HCT116 (cell line): ENCODE measurements at regions not wholly inside any gene's neighbourhood (a gene's known extent, or its start where the extent isn't known, plus 50 kb on each side); places are given as distances from the start of the nearest gene placed in this dataset.

Experiments
- ATAC-seq: fragments of 200-7000 bp; cut with Tn5 transposase; 2 replicates; pipeline ENCODE4 v1.9.1; 2020; ENCODE audit warnings: mild to moderate bottlenecking, moderate library complexity
- BruUV-seq: library from RNA; stranded (reverse); fragments of 400-500 nt; replicated peaks from 2 replicates; lab custom pipeline; 2021; lab: Mats Ljungman, UMichigan
- CTCF ChIA-PET: fragments of 300-600 bp; sonication (Branson Sonifier 250); formaldehyde crosslinking; loops from one replicate; lab custom pipeline; 2021; ENCODE audit warnings: antibody characterized with exemption; lab: Charles Lee
- POLR2A ChIA-PET: fragments of 300-600, 350-600 bp; sonication (Branson Sonifier 250); formaldehyde crosslinking; loops from one replicate; lab custom pipeline; 2021; ENCODE audit warnings: antibody characterized with exemption; lab: Charles Lee
- RAD21 ChIA-PET, 2 experiments: fragments of 300-600 bp; sonication (Branson Sonifier 250); formaldehyde crosslinking; loops; one replicate each; lab custom pipeline; 2023; ENCODE audit warnings: low total read pairs in 2 of 2; ENCODE audit not compliant: uncharacterized antibody in 2 of 2, unreplicated experiment in 2 of 2, low non-redundant PET in 1 of 2; lab: Charles Lee
- DNase-seq: peaks from one replicate; pipeline ENCODE4 v3.0.0-alpha.2; 2010; ENCODE audit warnings: low read depth, low spot score
- H2AFZ ChIP-seq: fragments of 200-600 bp; shearing (Covaris generic), sonication (generic); 2 replicates; pipeline ENCODE4 v1.6.1; 2017; ENCODE audit warnings: low read depth, mixed run types, mixed read lengths, antibody characterized with exemption, low read length; ENCODE audit not compliant: poor library complexity, severe bottlenecking
- H3K27ac ChIP-seq: 2 replicates; pipeline ENCODE4 v1.5.1; 2012; ENCODE audit warnings: low read depth, low read length
- H3K27me3 ChIP-seq: fragments of 200-600 bp; sonication (generic); 2 replicates; pipeline ENCODE4 v1.6.1; 2016; ENCODE audit warnings: mixed run types, low read length, mixed read lengths; ENCODE audit not compliant: insufficient read depth
- H3K36me3 ChIP-seq, 2 experiments: fragments of 200-500 bp in 1 of 2; fragments of 200-600 bp in 1 of 2; sonication (Bioruptor generic) in 1 of 2; sonication (generic) in 1 of 2; 2 replicates each; pipeline versions ENCODE4 v1.5.1 to v1.6.1; 2014 to 2016; ENCODE audit warnings: low read length in 2 of 2, inconsistent platforms in 1 of 2, mixed read lengths in 1 of 2, mixed run types in 1 of 2; ENCODE audit not compliant: insufficient read depth in 2 of 2, control insufficient read depth in 1 of 2
- H3K4me1 ChIP-seq, 2 experiments: fragments of 200-600 bp in 1 of 2; sonication (generic) in 1 of 2; 2 replicates each; pipeline versions ENCODE4 v1.5.1 to v1.6.1; 2012 to 2017; ENCODE audit warnings: low read length in 2 of 2, inconsistent platforms in 1 of 2, mild to moderate bottlenecking in 1 of 2, mixed read lengths in 1 of 2, mixed run types in 1 of 2, moderate library complexity in 1 of 2; ENCODE audit not compliant: insufficient read depth in 2 of 2, control insufficient read depth in 1 of 2
- H3K4me2 ChIP-seq: fragments of 200-600 bp; sonication (generic); 2 replicates; pipeline ENCODE4 v1.6.1; 2017; ENCODE audit warnings: mixed run types, low read length, mixed read lengths
- H3K4me3 ChIP-seq, 2 experiments: fragments of 200-600 bp in 1 of 2; sonication (generic) in 1 of 2; replicated peaks in 1 of 2; 2 replicates each; pipeline ENCODE4 v1.5.1; 2011 to 2016; ENCODE audit warnings: low read length in 2 of 2, control low read depth in 1 of 2, low read depth in 1 of 2, mild to moderate bottlenecking in 1 of 2, mixed read lengths in 1 of 2, mixed run types in 1 of 2
- H3K79me2 ChIP-seq: fragments of 200-600 bp; sonication (generic); 2 replicates; pipeline ENCODE4 v1.6.1; 2017; ENCODE audit warnings: mild to moderate bottlenecking, mixed run types, low read length, moderate library complexity, mixed read lengths; ENCODE audit not compliant: insufficient read depth
- H3K9ac ChIP-seq: fragments of 200-600 bp; sonication (generic); 2 replicates; pipeline ENCODE4 v1.6.1; 2016; ENCODE audit warnings: low read length, mixed read lengths
- H3K9me2 ChIP-seq: fragments of 200-600 bp; sonication (generic), shearing (Covaris generic); 2 replicates; pipeline ENCODE4 v1.6.1; 2017; ENCODE audit warnings: mixed run types, mild to moderate bottlenecking, moderate library complexity; ENCODE audit not compliant: insufficient read depth
- H3K9me3 ChIP-seq, 2 experiments: fragments of 200-500 bp in 1 of 2; fragments of 200-600 bp in 1 of 2; sonication (Bioruptor generic) in 1 of 2; sonication (generic) in 1 of 2; 2 replicates each; pipeline ENCODE4 v1.6.1; 2014 to 2017; ENCODE audit warnings: low read length in 2 of 2, mixed read lengths in 2 of 2, inconsistent platforms in 1 of 2, low read depth in 1 of 2, mild to moderate bottlenecking in 1 of 2, mixed run types in 1 of 2, moderate library complexity in 1 of 2; ENCODE audit not compliant: control insufficient read depth in 1 of 2, insufficient read depth in 1 of 2
- H4K20me1 ChIP-seq: fragments of 200-600 bp; sonication (generic), shearing (Covaris generic); 2 replicates; pipeline ENCODE4 v1.6.1; 2017; ENCODE audit warnings: mixed run types, mild to moderate bottlenecking, moderate library complexity; ENCODE audit not compliant: insufficient read depth
- ATF3 ChIP-seq: IDR thresholded peaks from 2 replicates; pipeline ENCODE4 v1.6.1; 2012
- CEBPB ChIP-seq: IDR thresholded peaks from 2 replicates; pipeline ENCODE4 v1.6.1; 2012; ENCODE audit warnings: low read depth
- EGR1 ChIP-seq: IDR thresholded peaks from 2 replicates; pipeline ENCODE4 v1.6.1; 2012; ENCODE audit warnings: low read depth
- ELF1 ChIP-seq: IDR thresholded peaks from 2 replicates; pipeline ENCODE4 v1.6.1; 2012; ENCODE audit warnings: low read depth, borderline replicate concordance
- EZH2phosphoT487 ChIP-seq: fragments of 200-600 bp; IDR thresholded peaks from 2 replicates; pipeline ENCODE4 v1.6.1; 2018; ENCODE audit warnings: antibody characterized with exemption, borderline replicate concordance
- FOSL1 ChIP-seq: IDR thresholded peaks from 2 replicates; pipeline ENCODE4 v1.6.1; 2012; ENCODE audit warnings: low read depth
- JUND ChIP-seq: IDR thresholded peaks from 2 replicates; pipeline ENCODE4 v1.6.1; 2012
- MAX ChIP-seq: IDR thresholded peaks from 2 replicates; pipeline ENCODE4 v1.6.1; 2012
- POLR2A ChIP-seq: IDR thresholded peaks from 2 replicates; pipeline ENCODE4 v1.7.0; 2011; ENCODE audit warnings: borderline replicate concordance; ENCODE audit not compliant: insufficient read depth, insufficient read length; ENCODE audit errors: extremely low read depth
- RAD21 ChIP-seq: IDR thresholded peaks from 2 replicates; pipeline ENCODE4 v1.6.1; 2012; ENCODE audit warnings: low read depth, mild to moderate bottlenecking
- REST ChIP-seq: IDR thresholded peaks from 2 replicates; pipeline ENCODE4 v1.6.1; 2012; ENCODE audit warnings: low read depth
- SRF ChIP-seq: IDR thresholded peaks from 2 replicates; pipeline ENCODE4 v1.6.1; 2012; ENCODE audit warnings: low read depth
- TCF7L2 ChIP-seq: IDR thresholded peaks from 2 replicates; pipeline ENCODE4 v1.7.0; 2011; ENCODE audit warnings: borderline replicate concordance, inconsistent platforms; ENCODE audit not compliant: insufficient read depth, insufficient read length; ENCODE audit errors: extremely low read depth
- YY1 ChIP-seq: IDR thresholded peaks from 2 replicates; pipeline ENCODE4 v1.6.1; 2011; ENCODE audit warnings: low read length, low read depth, moderate library complexity, mild to moderate bottlenecking; ENCODE audit not compliant: insufficient replicate concordance; ENCODE audit errors: extremely low read depth
- ZBTB33 ChIP-seq: IDR thresholded peaks from 2 replicates; pipeline ENCODE4 v1.6.1; 2011; ENCODE audit warnings: mild to moderate bottlenecking, low read length, moderate library complexity; ENCODE audit not compliant: insufficient replicate concordance; ENCODE audit errors: extremely low read depth
- ZFX ChIP-seq: fragments of 450-650 bp; IDR thresholded peaks from 2 replicates; pipeline ENCODE4 v1.6.1; 2017
- ZNF274 ChIP-seq: fragments of 200-500 bp; sonication (Bioruptor generic); IDR thresholded peaks from 2 replicates; pipeline ENCODE4 v1.6.1; 2014; ENCODE audit warnings: mild to moderate bottlenecking, low read depth, low read length, inconsistent platforms
- intact Hi-C: fragments of 100-400 bp; cut with micrococcal nuclease; formaldehyde crosslinking; loops from 2 replicates; pipeline ENCODE4 v1.10.0; 2022

- Histone ChIP-seq H3K9me3 (no peaks in the 10 kb centered on the region), H3K9me2 (no peaks in the 10 kb centered on the region), H3K79me2 (no peaks in the 10 kb centered on the region), H4K20me1 (no peaks in the 10 kb centered on the region), H3K36me3 (no peaks in the 10 kb centered on the region), H3K27me3 (no peaks in the 10 kb centered on the region), H3K4me1 (peaks cover 0 to 9% of the 10 kb centered on the region in 2 experiments; a peak in 2 of 4 replicates), H3K4me3 (no peak overlapping the region), H3K9ac (no peak overlapping the region), H3K4me2 (no peak overlapping the region), H2AFZ (no peak overlapping the region), H3K27ac (no peak overlapping the region)
- TF ChIP-seq POLR2A (no peak), ZBTB33 (no peak), TCF7L2 (no peak), MAX (no peak), SRF (no peak), ZFX (no peak), REST (no peak), YY1 (no peak), EZH2phosphoT487 (no peak), RAD21 (no peak), EGR1 (no peak), FOSL1 (no peak), JUND (no peak), ELF1 (no peak), ATF3 (no peak), CEBPB (no peak), ZNF274 (no peak)
- CTCF ChIA-PET = no interaction called here
- ATAC-seq (no peak), DNase-seq (no peak)
- RAD21 ChIA-PET = no interaction called here
- intact Hi-C loops = no loop called here
- BruUV-seq = no TSS peak
- POLR2A ChIA-PET = no interaction called here
These were observed 321.2 kb upstream of the VRK2 start for GRCh38 chr2:57725337-57725947.
